Activated CD4-positive, alpha-beta T cell treated with anti-CD3 and anti-CD28 coated beads, Interleukin-2, amount 10 ng/mL, durations not matched to agents 24 days and 14 days (primary cell): ENCODE measurements at regions not wholly inside any gene's neighbourhood (a gene's known extent, or its start where the extent isn't known, plus 50 kb on each side); places are given as distances from the start of the nearest gene placed in this dataset.

Source experiments
- DNase-seq: peaks from one replicate; pipeline ENCODE4 v3.0.0; 2022
- H3K27ac Mint-ChIP-seq: one replicate; pipeline ENCODE4 v1.8.0; 2022; ENCODE audit warnings: mild to moderate bottlenecking, mixed read lengths
- H3K27me3 Mint-ChIP-seq: one replicate; pipeline ENCODE4 v1.8.0; 2022; ENCODE audit warnings: mixed read lengths
- H3K36me3 Mint-ChIP-seq: one replicate; pipeline ENCODE4 v1.8.0; 2022; ENCODE audit warnings: low read depth, mild to moderate bottlenecking, mixed read lengths
- H3K4me1 Mint-ChIP-seq: one replicate; pipeline ENCODE4 v1.8.0; 2021; ENCODE audit warnings: mixed read lengths
- H3K4me3 Mint-ChIP-seq: one replicate; pipeline ENCODE4 v1.8.0; 2022; ENCODE audit warnings: mild to moderate bottlenecking, moderate library complexity, mixed read lengths
- H3K9me3 Mint-ChIP-seq: one replicate; pipeline ENCODE4 v1.8.0; 2021; ENCODE audit warnings: mixed read lengths
- intact Hi-C: fragments of 100-400 bp; cut with micrococcal nuclease; formaldehyde crosslinking; loops from one replicate; pipeline ENCODE4 v1.15.1; 2023

DNA sequence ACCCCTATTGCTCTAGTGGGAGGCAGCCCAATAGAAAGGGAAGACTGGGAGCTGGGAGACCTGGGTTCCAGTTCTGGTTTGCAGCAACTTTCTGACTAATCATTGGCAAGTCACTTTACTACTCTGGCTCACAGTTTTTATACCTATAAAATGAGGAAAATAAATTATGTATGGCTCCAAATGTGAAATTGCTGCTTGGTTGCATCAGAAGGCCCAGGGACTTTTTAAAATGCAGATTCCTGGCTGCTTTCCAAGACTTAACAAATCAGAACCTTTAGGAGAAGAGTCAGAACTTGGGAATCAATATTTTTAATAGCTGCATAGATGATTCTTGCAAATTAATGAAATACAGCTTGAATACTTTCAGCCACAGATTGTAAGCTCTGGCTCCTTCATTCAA, 943.9 kb downstream of the EPHA4 start:
- no peaks in the 10 kb centered on the region for H3K9me3 Mint-ChIP-seq

GRCh38 chr2:220641137-220641536, 931.0 kb downstream of the EPHA4 start:
- H3K27ac Mint-ChIP-seq, result no peak overlapping the region
- intact Hi-C loops, result no loop called here
- no peak for DNase-seq
- H3K9me3 Mint-ChIP-seq, result no peaks in the 10 kb centered on the region
- H3K36me3 Mint-ChIP-seq, result no peaks in the 10 kb centered on the region
- H3K4me1 Mint-ChIP-seq, result no peaks in the 10 kb centered on the region
- no peak overlapping the region for H3K4me3 Mint-ChIP-seq
- no peaks in the 10 kb centered on the region for H3K27me3 Mint-ChIP-seq

More for the DNA sequence above, 943.9 kb downstream of the EPHA4 start:
- intact Hi-C loops, result no loop called here
- H3K4me1 Mint-ChIP-seq, result no peaks in the 10 kb centered on the region
- no peaks in the 10 kb centered on the region for H3K27me3 Mint-ChIP-seq
- H3K27ac Mint-ChIP-seq, result no peak overlapping the region
- H3K4me3 Mint-ChIP-seq, result no peak overlapping the region
- no peak for DNase-seq
- no peaks in the 10 kb centered on the region for H3K36me3 Mint-ChIP-seq

DNA sequence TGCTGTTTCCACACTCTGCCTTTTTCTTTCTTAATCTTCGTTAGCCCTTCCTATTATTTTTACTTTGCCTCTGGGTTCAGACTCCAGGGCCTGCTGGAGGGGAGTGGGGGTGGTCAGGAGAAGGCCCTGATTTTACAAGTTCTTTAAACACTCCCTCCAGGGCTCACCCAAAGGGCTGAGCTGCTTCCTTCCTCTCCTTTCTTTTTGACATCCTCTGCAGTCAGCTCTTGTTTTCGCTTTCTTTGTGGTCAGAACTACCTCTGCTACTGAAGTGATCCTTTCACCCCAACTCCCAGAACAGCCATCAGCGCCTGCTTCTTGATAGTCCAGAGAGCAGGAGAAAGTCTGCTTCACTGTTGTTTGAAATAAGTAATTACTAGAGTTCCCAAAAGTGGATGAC, 925.7 kb downstream of the EPHA4 start:
- H3K27me3 Mint-ChIP-seq, result no peaks in the 10 kb centered on the region
- no peak overlapping the region for H3K4me3 Mint-ChIP-seq
- no peak for DNase-seq
- H3K4me1 Mint-ChIP-seq, result peaks cover 4% of the 10 kb centered on the region
- no peaks in the 10 kb centered on the region for H3K9me3 Mint-ChIP-seq
- no peaks in the 10 kb centered on the region for H3K36me3 Mint-ChIP-seq
- no peak overlapping the region for H3K27ac Mint-ChIP-seq
- intact Hi-C loops, result no loop called here

DNA sequence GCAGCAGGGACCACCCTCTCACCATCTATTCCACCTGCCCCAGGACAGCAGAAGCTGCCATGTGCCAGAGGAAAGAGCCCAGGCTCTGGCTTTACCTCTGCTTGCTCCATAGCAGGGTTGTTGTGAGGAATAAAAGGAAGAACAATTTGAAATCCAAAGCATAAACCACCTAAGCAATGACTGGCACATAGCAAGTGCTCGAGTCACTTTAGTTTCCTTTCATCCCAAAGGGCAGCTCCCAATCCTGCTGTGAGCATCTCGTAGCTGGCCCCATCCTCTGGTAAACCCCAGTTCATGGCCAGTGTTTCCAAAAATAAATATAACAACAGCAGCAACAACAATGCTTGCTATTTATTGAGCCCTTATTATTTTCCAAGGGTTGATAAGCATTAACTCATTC, 923.5 kb downstream of the EPHA4 start:
- peaks cover 4% of the 10 kb centered on the region for H3K4me1 Mint-ChIP-seq
- intact Hi-C loops, result no loop called here
- no peak overlapping the region for H3K27ac Mint-ChIP-seq
- no peak for DNase-seq
- no peak overlapping the region for H3K4me3 Mint-ChIP-seq
- no peaks in the 10 kb centered on the region for H3K36me3 Mint-ChIP-seq
- H3K9me3 Mint-ChIP-seq, result no peaks in the 10 kb centered on the region
- no peaks in the 10 kb centered on the region for H3K27me3 Mint-ChIP-seq

DNA sequence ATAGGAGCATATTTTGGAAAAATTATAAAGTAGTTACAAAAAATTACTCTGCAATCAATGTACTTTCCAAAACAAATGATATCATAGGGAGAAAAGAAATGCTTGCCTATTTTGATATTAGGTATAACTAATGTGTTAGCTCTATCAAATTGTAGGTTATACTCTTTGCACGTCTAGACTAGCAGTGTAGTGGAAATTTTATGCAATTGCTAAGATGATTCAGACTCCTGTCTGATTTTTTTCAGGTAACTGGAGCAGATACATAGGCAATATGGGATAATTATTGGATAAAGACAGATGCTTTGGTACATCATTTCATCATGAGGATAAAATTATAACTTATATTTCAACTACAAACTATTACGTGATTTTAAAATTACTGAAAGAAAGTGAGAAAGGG, 918.3 kb downstream of the EPHA4 start:
- Mint-ChIP-seq H3K27ac (no peak overlapping the region), H3K27me3 (no peaks in the 10 kb centered on the region), H3K9me3 (no peaks in the 10 kb centered on the region), H3K4me3 (no peak overlapping the region), H3K4me1 (no peaks in the 10 kb centered on the region), H3K36me3 (no peaks in the 10 kb centered on the region)
- intact Hi-C loops, result no loop called here
- DNase-seq, result no peak

DNA sequence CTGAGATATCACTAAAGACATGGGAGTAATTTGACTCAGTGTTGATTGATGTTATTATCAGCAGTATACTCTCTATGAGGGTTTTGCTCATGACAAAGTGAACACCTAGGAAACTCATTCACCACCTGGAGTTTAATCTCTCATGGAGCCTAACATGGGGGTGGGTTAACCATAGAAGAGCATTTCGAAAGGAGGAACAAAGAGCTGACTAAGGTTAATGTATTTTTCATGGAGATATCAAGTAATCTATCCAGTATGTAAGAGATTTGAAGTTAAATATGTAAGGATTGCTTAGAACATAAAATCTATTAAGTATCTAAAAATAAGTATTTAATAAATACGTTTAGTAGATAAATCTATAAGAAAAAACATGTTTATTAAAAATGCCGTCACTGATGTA, 917.8 kb downstream of the EPHA4 start:
- intact Hi-C loops, result no loop called here
- no peaks in the 10 kb centered on the region for H3K9me3 Mint-ChIP-seq
- no peak overlapping the region for H3K4me3 Mint-ChIP-seq
- no peaks in the 10 kb centered on the region for H3K27me3 Mint-ChIP-seq
- no peak for DNase-seq
- H3K36me3 Mint-ChIP-seq, result no peaks in the 10 kb centered on the region
- no peaks in the 10 kb centered on the region for H3K4me1 Mint-ChIP-seq
- no peak overlapping the region for H3K27ac Mint-ChIP-seq

- H3K27ac Mint-ChIP-seq, result no peak overlapping the region
- H3K4me3 Mint-ChIP-seq, result no peak overlapping the region
- DNase-seq, result no peak
- H3K4me1 Mint-ChIP-seq, result no peaks in the 10 kb centered on the region
- intact Hi-C loops, result no loop called here
- H3K9me3 Mint-ChIP-seq, result no peaks in the 10 kb centered on the region
- H3K27me3 Mint-ChIP-seq, result no peaks in the 10 kb centered on the region
- no peaks in the 10 kb centered on the region for H3K36me3 Mint-ChIP-seq
Measured at GRCh38 chr2:220660277-220661145, 911.6 kb downstream of the EPHA4 start.

GRCh38 chr2:220662431-220662830, 909.7 kb downstream of the EPHA4 start:
- no peaks in the 10 kb centered on the region for H3K9me3 Mint-ChIP-seq
- H3K36me3 Mint-ChIP-seq, result no peaks in the 10 kb centered on the region
- no peak overlapping the region for H3K4me3 Mint-ChIP-seq
- DNase-seq, result no peak
- no peak overlapping the region for H3K27ac Mint-ChIP-seq
- H3K4me1 Mint-ChIP-seq, result no peaks in the 10 kb centered on the region
- no peaks in the 10 kb centered on the region for H3K27me3 Mint-ChIP-seq
- intact Hi-C loops, result no loop called here

GRCh38 chr2:220663065-220663464, 909.0 kb downstream of the EPHA4 start:
- H3K27ac Mint-ChIP-seq, result no peak overlapping the region
- intact Hi-C loops, result no loop called here
- no peaks in the 10 kb centered on the region for H3K27me3 Mint-ChIP-seq
- H3K4me1 Mint-ChIP-seq, result no peaks in the 10 kb centered on the region
- no peak for DNase-seq
- H3K4me3 Mint-ChIP-seq, result no peak overlapping the region
- H3K9me3 Mint-ChIP-seq, result no peaks in the 10 kb centered on the region
- no peaks in the 10 kb centered on the region for H3K36me3 Mint-ChIP-seq

DNA sequence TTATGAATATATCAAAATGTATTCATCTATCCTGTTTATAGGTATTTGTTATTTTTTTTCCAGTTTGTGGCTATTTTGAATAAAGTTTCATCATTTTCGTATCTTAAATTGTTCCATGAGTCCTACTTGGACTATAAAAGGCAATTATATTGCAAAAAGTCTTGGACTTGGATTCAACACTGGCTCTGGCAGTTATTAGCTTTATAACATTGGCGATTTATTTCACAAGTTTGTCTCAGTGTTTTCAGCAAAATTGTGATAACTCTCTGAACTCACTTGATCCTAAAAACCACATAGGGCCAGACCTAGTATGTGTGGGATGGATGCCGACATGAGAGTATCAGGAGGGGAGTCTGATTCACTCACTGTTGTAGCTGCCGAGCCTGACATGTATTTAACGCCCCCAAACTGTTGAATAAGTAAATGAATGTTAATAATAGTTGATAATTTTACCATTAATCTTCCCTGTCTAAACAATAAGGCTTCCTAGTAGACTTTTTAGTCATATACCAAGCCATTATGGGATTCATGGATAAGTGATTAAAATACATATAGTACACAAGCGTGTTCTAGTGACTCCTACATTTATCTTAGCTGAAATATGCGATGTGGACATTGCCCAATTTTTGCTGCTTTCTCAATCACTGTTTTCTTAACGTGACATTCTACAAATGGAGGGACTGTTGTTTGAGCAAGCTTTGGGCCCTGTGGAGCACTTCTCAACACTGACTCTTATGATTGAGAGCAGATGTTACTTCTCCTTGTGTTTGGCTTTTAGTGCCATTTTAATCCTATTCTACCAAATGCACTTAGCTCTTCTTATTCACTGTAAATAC, 907.6 kb downstream of the EPHA4 start:
- no peak for DNase-seq
- no peak overlapping the region for H3K27ac Mint-ChIP-seq
- intact Hi-C loops, result no loop called here
- H3K27me3 Mint-ChIP-seq, result no peaks in the 10 kb centered on the region
- H3K36me3 Mint-ChIP-seq, result no peaks in the 10 kb centered on the region
- H3K4me1 Mint-ChIP-seq, result no peaks in the 10 kb centered on the region
- no peaks in the 10 kb centered on the region for H3K9me3 Mint-ChIP-seq
- H3K4me3 Mint-ChIP-seq, result no peak overlapping the region

GRCh38 chr2:220665108-220665471, 907.0 kb downstream of the EPHA4 start:
- Mint-ChIP-seq H3K9me3 (no peaks in the 10 kb centered on the region), H3K4me1 (no peaks in the 10 kb centered on the region), H3K36me3 (no peaks in the 10 kb centered on the region), H3K27ac (no peak overlapping the region), H3K4me3 (no peak overlapping the region), H3K27me3 (no peaks in the 10 kb centered on the region)
- intact Hi-C loops, result no loop called here
- DNase-seq, result no peak

DNA sequence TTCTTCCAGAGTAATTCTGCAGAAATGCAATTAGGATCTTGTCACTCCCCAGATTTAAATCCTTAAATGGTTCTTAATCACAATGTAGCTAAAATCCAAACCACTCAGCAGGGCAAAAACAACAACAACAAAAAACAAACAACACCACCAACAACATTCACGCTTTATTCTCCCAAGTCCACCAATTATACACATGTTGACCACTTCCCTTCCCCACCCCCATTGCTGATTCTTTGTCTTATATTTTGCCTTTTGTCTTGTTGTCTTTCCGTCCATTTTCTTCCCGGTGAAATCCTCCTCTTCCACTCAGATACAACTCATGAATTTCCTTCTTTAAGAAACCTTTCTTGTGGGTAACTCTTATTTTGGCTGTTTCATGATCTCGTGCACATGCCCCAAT, 902.8 kb downstream of the EPHA4 start:
- intact Hi-C loops, result no loop called here
- Mint-ChIP-seq H3K4me1 (no peaks in the 10 kb centered on the region), H3K4me3 (no peak overlapping the region), H3K27ac (no peak overlapping the region), H3K27me3 (no peaks in the 10 kb centered on the region), H3K9me3 (no peaks in the 10 kb centered on the region), H3K36me3 (no peaks in the 10 kb centered on the region)
- DNase-seq, result no peak

GRCh38 chr2:220670511-220670910, 901.6 kb downstream of the EPHA4 start:
- no peaks in the 10 kb centered on the region for H3K36me3 Mint-ChIP-seq
- H3K4me3 Mint-ChIP-seq, result no peak overlapping the region
- intact Hi-C loops, result no loop called here
- no peak overlapping the region for H3K27ac Mint-ChIP-seq
- H3K9me3 Mint-ChIP-seq, result no peaks in the 10 kb centered on the region
- no peak for DNase-seq
- H3K27me3 Mint-ChIP-seq, result no peaks in the 10 kb centered on the region
- no peaks in the 10 kb centered on the region for H3K4me1 Mint-ChIP-seq

GRCh38 chr2:220673151-220673874, 898.8 kb downstream of the EPHA4 start:
- Mint-ChIP-seq H3K27ac (no peak overlapping the region), H3K36me3 (no peaks in the 10 kb centered on the region), H3K27me3 (no peaks in the 10 kb centered on the region), H3K9me3 (no peaks in the 10 kb centered on the region), H3K4me3 (no peak overlapping the region), H3K4me1 (no peaks in the 10 kb centered on the region)
- DNase-seq, result no peak
- intact Hi-C loops, result no loop called here
